ENCODE measurements at regions not wholly inside any gene's neighbourhood (a gene's known extent, or its start where the extent isn't known, plus 50 kb on each side); places are given as distances from the start of the nearest gene placed in this dataset.
"Not testable (repeated sequence)": the region's sequence is repeated elsewhere in the genome, so short reads cannot be mapped to it uniquely, and the experiment has no call there.

DNA sequence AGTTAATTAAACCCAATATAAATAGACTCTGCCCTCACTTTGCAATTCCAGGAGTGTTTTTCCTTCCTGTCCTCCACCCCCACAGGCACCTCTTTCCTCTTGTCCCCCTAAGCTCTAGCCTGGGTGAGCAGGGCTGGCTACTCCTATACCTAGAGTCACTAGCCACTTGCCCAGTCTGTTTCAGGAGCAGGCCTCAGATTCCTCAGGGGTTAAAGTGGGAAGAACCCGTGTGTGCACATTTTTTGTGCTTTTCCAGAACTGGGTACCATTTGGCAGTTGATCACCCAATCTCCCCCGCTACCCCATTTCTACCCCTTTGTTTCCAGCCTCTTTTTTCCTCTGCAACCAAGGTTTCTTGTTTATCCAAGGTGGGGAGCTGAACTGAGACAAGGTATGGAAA lies 153.4 kb downstream of the OR4F15 start:
- TF ChIP-seq, protein P1, sequence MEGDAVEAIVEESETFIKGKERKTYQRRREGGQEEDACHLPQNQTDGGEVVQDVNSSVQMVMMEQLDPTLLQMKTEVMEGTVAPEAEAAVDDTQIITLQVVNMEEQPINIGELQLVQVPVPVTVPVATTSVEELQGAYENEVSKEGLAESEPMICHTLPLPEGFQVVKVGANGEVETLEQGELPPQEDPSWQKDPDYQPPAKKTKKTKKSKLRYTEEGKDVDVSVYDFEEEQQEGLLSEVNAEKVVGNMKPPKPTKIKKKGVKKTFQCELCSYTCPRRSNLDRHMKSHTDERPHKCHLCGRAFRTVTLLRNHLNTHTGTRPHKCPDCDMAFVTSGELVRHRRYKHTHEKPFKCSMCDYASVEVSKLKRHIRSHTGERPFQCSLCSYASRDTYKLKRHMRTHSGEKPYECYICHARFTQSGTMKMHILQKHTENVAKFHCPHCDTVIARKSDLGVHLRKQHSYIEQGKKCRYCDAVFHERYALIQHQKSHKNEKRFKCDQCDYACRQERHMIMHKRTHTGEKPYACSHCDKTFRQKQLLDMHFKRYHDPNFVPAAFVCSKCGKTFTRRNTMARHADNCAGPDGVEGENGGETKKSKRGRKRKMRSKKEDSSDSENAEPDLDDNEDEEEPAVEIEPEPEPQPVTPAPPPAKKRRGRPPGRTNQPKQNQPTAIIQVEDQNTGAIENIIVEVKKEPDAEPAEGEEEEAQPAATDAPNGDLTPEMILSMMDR (IDR thresholded peaks at IDR 0.05), result not testable (repeated sequence)
- not testable (repeated sequence) for TF ChIP-seq POLR2A, EP300, POLR2AphosphoS5 (IDR thresholded peaks at IDR 0.05)
